HL-60 (cell line): ENCODE measurements at regions not wholly inside any gene's neighbourhood (a gene's known extent, or its start where the extent isn't known, plus 50 kb on each side); places are given as distances from the start of the nearest gene placed in this dataset.

Experiments
- DNase-seq, 2 experiments: peaks; one replicate each; pipeline ENCODE4 v3.0.0-alpha.2; 2010 to 2020; ENCODE audit warnings: low read depth in 1 of 2, low spot score in 1 of 2
- H3K27ac ChIP-seq: fragments of 250-450 bp; sonication (Bioruptor Pico); replicated peaks from 2 replicates; pipeline ENCODE4 v1.5.1; 2020; ENCODE audit warnings: mild to moderate bottlenecking, moderate library complexity
- H3K27me3 ChIP-seq: fragments of 250-450 bp; sonication (Bioruptor Pico); 2 replicates; pipeline ENCODE4 v1.5.1; 2021; ENCODE audit warnings: mild to moderate bottlenecking, moderate library complexity; ENCODE audit not compliant: insufficient read depth, poor library complexity, severe bottlenecking
- H3K4me3 ChIP-seq: replicated peaks from 2 replicates; pipeline ENCODE4 v1.5.1; 2011; ENCODE audit warnings: mild to moderate bottlenecking, control low read depth, low read length; ENCODE audit not compliant: insufficient read depth
- CTCF ChIP-seq: IDR thresholded peaks from one replicate; pipeline ENCODE4 v1.5.1; 2011; ENCODE audit warnings: low read length, control low read depth, inconsistent platforms; ENCODE audit not compliant: insufficient read depth
- GABPA ChIP-seq: IDR thresholded peaks from 2 replicates; pipeline ENCODE4 v1.6.1; 2012; ENCODE audit warnings: low read depth
- POLR2AphosphoS5 ChIP-seq: IDR thresholded peaks from 2 replicates; pipeline ENCODE4 v1.6.1; 2012; ENCODE audit warnings: low read depth
- REST ChIP-seq: IDR thresholded peaks from 2 replicates; pipeline ENCODE4 v1.6.1; 2012; ENCODE audit warnings: low read depth; ENCODE audit not compliant: insufficient replicate concordance
- SPI1 ChIP-seq: IDR thresholded peaks from 2 replicates; pipeline ENCODE4 v1.6.1; 2012; ENCODE audit warnings: low read depth, mild to moderate bottlenecking, borderline replicate concordance

GRCh38 chr9:7984203-7984602 lies 184.6 kb upstream of the DMAC1 start:
- no peaks in the 10 kb centered on the region for H3K27me3 ChIP-seq
- TF ChIP-seq POLR2AphosphoS5 (no peak), GABPA (no peak), REST (no peak), SPI1 (no peak), CTCF (no peak)
- H3K27ac ChIP-seq = no peak overlapping the region
- no peak for DNase-seq
- H3K4me3 ChIP-seq = no peak overlapping the region

GRCh38 chr9:7983490-7983889 lies 183.9 kb upstream of the DMAC1 start:
- TF ChIP-seq REST (no peak), CTCF (no peak), POLR2AphosphoS5 (no peak), SPI1 (no peak), GABPA (no peak)
- Histone ChIP-seq H3K27ac (no peak overlapping the region), H3K27me3 (no peaks in the 10 kb centered on the region), H3K4me3 (no peak overlapping the region)
- no peak for DNase-seq

- TF ChIP-seq REST (no peak), CTCF (no peak), SPI1 (peak; percentile 88; the same call in 1 of the 2 replicates), POLR2AphosphoS5 (no peak), GABPA (no peak)
- H3K4me3 ChIP-seq = no peak overlapping the region
- H3K27me3 ChIP-seq = no peaks in the 10 kb centered on the region
- H3K27ac ChIP-seq = 0 out of 2 replicates have a peak overlapping the region, but pooled peaks have one; percentile 1
- DNase-seq = peak in 1 of 2 experiments; percentile 59
Measured at GRCh38 chr9:7982907-7983306, 183.3 kb upstream of the DMAC1 start.
